ENCODE measurements at regions not wholly inside any gene's neighbourhood (a gene's known extent, or its start where the extent isn't known, plus 50 kb on each side); places are given as distances from the start of the nearest gene placed in this dataset.

GRCh38 chr2:34652636-34653035 is 1053.5 kb upstream of the FAM98A start:
- TF ChIP-seq ZNF510 (tag by site-specific recombination; IDR thresholded peaks at IDR 0.05; ENCODE audit: insufficient replicate concordance) (no peak), ZNF449 (tag by site-specific recombination; IDR thresholded peaks at IDR 0.05) (no peak), ZXDB (tag by site-specific recombination; IDR thresholded peaks at IDR 0.05) (no peak), CTCF (tag by site-specific recombination; IDR thresholded peaks at IDR 0.05) (no peak), ZNF280D (tag by site-specific recombination; IDR thresholded peaks at IDR 0.05) (no peak), ATF2 (tag by site-specific recombination; IDR thresholded peaks at IDR 0.05; ENCODE audit: low read depth) (no peak), ZNF157 (tag by site-specific recombination; IDR thresholded peaks at IDR 0.05) (no peak)

All from HEK293 (cell line).